ENCODE measurements at regions not wholly inside any gene's neighbourhood (a gene's known extent, or its start where the extent isn't known, plus 50 kb on each side); places are given as distances from the start of the nearest gene placed in this dataset.

- DNase-seq (ENCODE audit: low spot score), result no peak
Measured at GRCh38 chr5:56622141-56622540, 193.2 kb upstream of the MAP3K1 start.

- no peak for DNase-seq (ENCODE audit: low spot score)
Measured at GRCh38 chr5:56620903-56621677, 194.3 kb upstream of the MAP3K1 start.

- no peak for DNase-seq (ENCODE audit: low spot score)
Measured at GRCh38 chr5:56617998-56618397, 197.4 kb upstream of the MAP3K1 start.

- DNase-seq (ENCODE audit: low spot score), result no peak
Measured at GRCh38 chr5:56616454-56617160, 198.7 kb upstream of the MAP3K1 start.

GRCh38 chr5:56615361-56616153 is 199.8 kb upstream of the MAP3K1 start:
- no peak for DNase-seq (ENCODE audit: low spot score)

- no peak for DNase-seq (ENCODE audit: low spot score)
Measured at GRCh38 chr5:56612759-56613158, 202.6 kb upstream of the MAP3K1 start.

GRCh38 chr5:56612353-56612752 is 203.0 kb upstream of the MAP3K1 start:
- no peak for DNase-seq (ENCODE audit: low spot score)

GRCh38 chr5:56610093-56610698 is 205.2 kb upstream of the MAP3K1 start:
- no peak for DNase-seq (ENCODE audit: low spot score)

- DNase-seq (ENCODE audit: low spot score), result peak; percentile 55
Measured at GRCh38 chr5:56608217-56608925, 207.0 kb upstream of the MAP3K1 start.

- DNase-seq (ENCODE audit: low spot score), result peak; percentile 47
Measured at GRCh38 chr5:56607551-56607950, 207.8 kb upstream of the MAP3K1 start.

GRCh38 chr5:56607074-56607473 is 208.3 kb upstream of the MAP3K1 start:
- DNase-seq (ENCODE audit: low spot score), result no peak

GRCh38 chr5:56606192-56606591 is 209.2 kb upstream of the MAP3K1 start:
- no peak for DNase-seq (ENCODE audit: low spot score)

- DNase-seq (ENCODE audit: low spot score), result no peak
Measured at GRCh38 chr5:56605231-56605630, 210.1 kb upstream of the MAP3K1 start.

GRCh38 chr5:56601641-56602071 is 213.7 kb upstream of the MAP3K1 start:
- no peak for DNase-seq (ENCODE audit: low spot score)

GRCh38 chr5:56598941-56599340 is 216.4 kb upstream of the MAP3K1 start:
- no peak for DNase-seq (ENCODE audit: low spot score)

- DNase-seq (ENCODE audit: low spot score), result no peak
Measured at GRCh38 chr5:56596155-56596554, 219.2 kb upstream of the MAP3K1 start.

- DNase-seq (ENCODE audit: low spot score), result no peak
Measured at GRCh38 chr5:56595566-56595965, 219.8 kb upstream of the MAP3K1 start.

GRCh38 chr5:56594792-56595191 is 220.6 kb upstream of the MAP3K1 start:
- DNase-seq (ENCODE audit: low spot score), result no peak

- no peak for DNase-seq (ENCODE audit: low spot score)
Measured at GRCh38 chr5:56591081-56591480, 224.3 kb upstream of the MAP3K1 start.

GRCh38 chr5:56589481-56589860 is 225.9 kb upstream of the MAP3K1 start:
- DNase-seq (ENCODE audit: low spot score), result no peak

All from H4 (cell line).